HG02852 (cell line): ENCODE measurements at regions not wholly inside any gene's neighbourhood (a gene's known extent, or its start where the extent isn't known, plus 50 kb on each side); places are given as distances from the start of the nearest gene placed in this dataset.

ENCODE experiments used
- ATAC-seq: cut with Tn5 transposase; IDR thresholded peaks from one replicate; pipeline ENCODE4 v1.9.1; 2021; ENCODE audit warnings: mild to moderate bottlenecking, moderate library complexity; ENCODE audit not compliant: unreplicated experiment

- ATAC-seq: no peak
Observed at GRCh38 chr4:167290678-167291077, 56.4 kb upstream of the SPOCK3 start.

- no peak for ATAC-seq
Observed at GRCh38 chr4:167308876-167309275, 74.6 kb upstream of the SPOCK3 start.

- ATAC-seq: no peak
Observed at GRCh38 chr4:167321299-167321698, 87.0 kb upstream of the SPOCK3 start.

- ATAC-seq: no peak
Observed at GRCh38 chr4:167339781-167340180, 105.5 kb upstream of the SPOCK3 start.

GRCh38 chr4:167359711-167360110 lies 125.4 kb upstream of the SPOCK3 start:
- ATAC-seq: no peak

GRCh38 chr4:167379076-167379835 lies 145.0 kb upstream of the SPOCK3 start:
- ATAC-seq: no peak

- peak; percentile 47 for ATAC-seq
Observed at GRCh38 chr4:167380964-167381363, 146.7 kb upstream of the SPOCK3 start.

GRCh38 chr4:167383291-167383690 lies 149.0 kb upstream of the SPOCK3 start:
- ATAC-seq: no peak

- no peak for ATAC-seq
Observed at GRCh38 chr4:167397586-167397985, 163.3 kb upstream of the SPOCK3 start.

GRCh38 chr4:167399201-167399600 lies 164.9 kb upstream of the SPOCK3 start:
- no peak for ATAC-seq

- no peak for ATAC-seq
Observed at GRCh38 chr4:167406181-167406580, 171.9 kb upstream of the SPOCK3 start.

GRCh38 chr4:167415461-167415860 lies 181.2 kb upstream of the SPOCK3 start:
- ATAC-seq: no peak

- no peak for ATAC-seq
Observed at GRCh38 chr4:167419468-167420140, 185.3 kb upstream of the SPOCK3 start.

- ATAC-seq: no peak
Observed at GRCh38 chr4:167421201-167421600, 186.9 kb upstream of the SPOCK3 start.

- no peak for ATAC-seq
Observed at GRCh38 chr4:167424341-167425256, 190.3 kb upstream of the SPOCK3 start.

- ATAC-seq: no peak
Observed at GRCh38 chr4:167428156-167428555, 193.9 kb upstream of the SPOCK3 start.

GRCh38 chr4:167431371-167431770 lies 197.1 kb upstream of the SPOCK3 start:
- ATAC-seq: no peak

GRCh38 chr4:167435786-167436185 lies 201.5 kb upstream of the SPOCK3 start:
- ATAC-seq: no peak

- no peak for ATAC-seq
Observed at GRCh38 chr4:167443841-167444240, 209.5 kb upstream of the SPOCK3 start.

GRCh38 chr4:167452922-167453430 lies 218.7 kb upstream of the SPOCK3 start:
- no peak for ATAC-seq

- no peak for ATAC-seq
Observed at GRCh38 chr4:167456619-167457018, 222.3 kb upstream of the SPOCK3 start.
